COR-L47 (cell line): ENCODE measurements at regions not wholly inside any gene's neighbourhood (a gene's known extent, or its start where the extent isn't known, plus 50 kb on each side); places are given as distances from the start of the nearest gene placed in this dataset.
"Not testable (repeated sequence)": the region's sequence is repeated elsewhere in the genome, so short reads cannot be mapped to it uniquely, and the experiment has no call there.

Source experiments
- DNase-seq: peaks from one replicate; lab custom pipeline; 2025; lab: John Stamatoyannopoulos, UW

DNA sequence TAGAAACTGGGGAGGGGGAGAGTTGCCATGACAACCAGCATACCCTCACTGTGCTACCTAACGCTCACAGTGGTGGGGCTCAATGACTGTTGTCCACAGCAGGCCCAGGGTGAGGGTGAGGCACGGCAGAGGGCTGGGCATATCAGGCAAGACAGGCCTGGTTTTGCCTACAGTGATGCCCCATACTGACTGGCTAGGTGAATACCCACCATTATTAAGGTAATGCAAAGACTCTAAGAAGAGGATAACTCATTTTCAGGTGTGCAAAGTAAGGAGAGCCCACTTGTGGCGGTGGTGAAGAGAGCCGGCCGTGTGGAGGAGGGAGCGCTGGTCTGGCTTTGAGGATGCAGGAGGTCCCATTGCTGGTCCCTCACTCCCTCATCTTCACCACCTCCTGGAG, 422.3 kb downstream of the FUT8 start:
- no peak for DNase-seq

DNA sequence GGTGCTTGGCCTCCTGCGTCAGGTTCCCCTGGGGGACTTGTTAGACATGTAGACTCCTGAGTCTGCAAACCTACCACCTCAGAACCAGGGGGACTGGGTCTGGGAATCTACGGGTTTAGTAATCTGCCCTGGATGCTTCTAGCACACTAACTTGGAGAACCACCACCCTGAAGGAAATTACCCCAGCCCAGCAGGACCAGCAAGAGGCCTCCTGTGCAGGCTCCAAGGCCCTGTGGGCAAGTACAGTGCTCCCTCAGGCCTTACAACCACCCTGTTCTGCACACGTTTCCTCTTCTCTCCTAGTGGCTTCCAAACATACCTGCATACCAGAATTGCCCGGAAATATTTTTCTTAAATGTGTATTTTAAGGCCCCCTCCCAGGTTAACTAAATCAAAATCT, 423.0 kb downstream of the FUT8 start:
- no peak for DNase-seq

DNA sequence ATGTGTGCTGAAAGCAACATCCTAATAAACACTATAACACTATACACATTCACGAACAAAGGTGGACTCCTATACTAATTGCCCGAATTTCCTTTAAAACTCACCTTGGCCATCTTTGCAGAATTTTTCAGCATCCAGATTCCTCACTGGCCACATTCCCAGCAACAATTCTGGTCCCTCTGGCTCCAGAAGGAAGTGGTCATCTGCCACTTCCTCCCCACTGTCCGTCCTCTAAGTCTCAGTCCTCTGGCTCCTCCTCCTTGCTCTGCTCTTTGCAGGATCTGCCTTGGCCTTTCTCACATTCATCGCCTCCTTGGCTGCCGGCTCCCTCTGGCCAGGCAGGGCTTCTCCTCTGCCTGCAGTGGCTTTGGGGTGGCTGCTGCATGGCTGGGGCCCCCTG, 426.0 kb downstream of the FUT8 start:
- no peak for DNase-seq

DNA sequence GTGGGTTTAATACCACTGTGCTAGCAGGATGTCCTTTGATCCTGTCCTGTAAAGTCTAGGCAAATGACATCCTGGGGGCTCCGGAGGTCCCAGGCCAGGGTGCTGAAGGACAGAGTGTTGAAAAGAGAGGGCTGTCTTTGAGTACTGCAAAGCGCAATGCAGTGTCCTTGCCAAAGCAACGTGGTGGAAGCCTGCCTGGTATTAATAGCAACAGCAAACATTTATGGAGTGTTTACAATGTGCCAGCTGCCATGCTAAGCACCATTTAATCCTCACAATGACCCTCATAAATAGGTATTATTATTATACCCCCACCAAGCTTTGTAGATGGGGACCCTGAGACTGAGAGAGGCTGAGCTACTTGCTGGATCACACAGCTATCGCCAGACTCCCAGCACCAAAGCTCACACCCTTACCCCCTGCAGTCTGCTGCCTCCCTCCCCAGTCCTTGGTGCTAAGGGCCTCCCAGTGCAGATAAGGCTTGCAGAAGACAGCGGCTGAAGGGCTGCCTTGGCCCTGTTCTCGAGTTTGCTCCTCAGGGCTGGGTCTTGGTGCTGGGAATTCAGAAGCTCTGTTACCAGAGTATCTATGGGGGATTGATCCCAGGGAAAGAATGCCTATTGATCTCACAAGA, 427.7 kb downstream of the FUT8 start:
- peak; percentile 73 for DNase-seq

DNA sequence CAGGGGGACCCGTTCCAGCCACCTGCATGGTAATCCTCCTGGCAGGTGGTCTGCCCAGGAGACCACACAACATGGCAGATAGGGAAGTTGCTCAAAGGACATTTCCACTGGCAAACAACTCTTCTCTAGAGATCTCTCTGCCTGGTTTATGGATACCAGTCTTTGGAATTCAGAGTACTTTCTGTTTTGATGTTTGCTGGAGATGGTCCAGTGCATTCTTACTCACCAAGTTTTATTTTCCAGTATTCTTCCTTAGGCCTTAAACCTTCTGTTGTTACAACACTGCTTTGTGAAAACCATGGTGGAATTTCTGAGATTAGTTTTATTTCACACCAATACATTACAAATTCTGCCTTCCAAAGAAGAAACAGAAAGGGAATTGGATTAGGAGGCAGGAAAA, 428.3 kb downstream of the FUT8 start:
- DNase-seq: no peak

DNA sequence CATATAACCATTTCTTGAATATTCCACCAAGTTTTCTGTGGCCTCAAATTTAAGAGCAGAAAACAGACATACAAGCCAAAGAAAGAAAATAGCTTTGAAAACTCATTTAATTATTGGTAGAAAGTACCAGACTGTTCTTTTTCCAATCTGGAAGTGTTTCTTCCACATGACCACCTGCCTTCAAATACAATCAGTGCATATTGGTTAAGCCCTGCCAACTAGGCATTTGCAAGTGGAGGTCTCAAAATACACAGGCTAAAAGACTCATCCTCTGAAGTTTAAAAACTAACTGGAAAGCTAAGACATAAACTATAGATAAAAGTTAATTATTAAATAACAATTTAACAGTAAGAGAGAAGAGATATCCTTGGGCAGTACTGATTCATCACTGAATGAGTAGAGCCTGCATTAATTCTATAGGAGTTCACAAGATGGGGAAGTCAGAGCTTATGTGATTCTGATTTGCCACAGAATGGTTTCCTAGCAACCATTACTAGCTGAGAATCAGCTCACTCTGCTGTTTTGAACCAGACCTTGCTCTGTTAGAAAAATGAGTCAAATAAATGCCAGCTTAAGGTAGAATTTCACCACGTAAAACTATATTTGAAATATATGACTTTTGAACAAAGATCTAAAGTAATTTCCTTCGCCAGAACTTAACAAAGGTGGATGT, 433.8 kb downstream of the FUT8 start:
- DNase-seq: peak; percentile 48

DNA sequence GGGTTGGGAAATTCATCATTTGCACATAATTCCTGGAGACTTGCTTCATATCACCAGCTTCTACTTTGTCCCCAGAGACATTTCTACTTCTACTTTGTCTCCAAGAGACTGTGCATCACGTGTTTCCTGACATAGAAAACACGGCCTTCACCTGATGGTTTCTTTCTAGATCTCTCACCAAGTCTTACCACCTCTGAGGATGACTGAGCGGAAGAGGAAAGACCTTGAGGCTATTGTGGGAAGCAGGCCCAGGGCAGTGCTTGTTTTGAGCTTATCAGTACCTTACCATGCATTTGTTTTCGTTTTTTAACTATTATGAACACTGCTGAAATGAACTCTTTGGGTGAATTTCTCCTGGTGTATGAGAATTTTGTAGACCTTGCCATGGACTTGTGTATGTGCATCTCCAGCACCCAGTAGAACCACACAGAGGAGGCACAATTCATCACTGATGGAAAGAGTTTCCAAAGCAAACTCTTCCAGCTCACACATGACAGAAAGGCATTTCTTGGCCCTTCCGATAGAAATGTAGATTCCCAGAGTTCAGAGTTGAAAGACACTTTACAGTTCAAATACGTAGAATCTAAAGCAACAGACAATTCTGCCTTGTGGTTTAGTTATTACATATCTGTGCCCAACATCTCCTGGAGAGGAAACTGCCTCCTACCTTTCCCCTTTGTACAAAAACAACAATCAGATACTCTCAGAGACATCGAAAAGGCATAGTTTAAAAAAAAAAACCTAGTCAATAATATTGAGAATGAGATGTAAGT, 434.7 kb downstream of the FUT8 start:
- no peak for DNase-seq

DNA sequence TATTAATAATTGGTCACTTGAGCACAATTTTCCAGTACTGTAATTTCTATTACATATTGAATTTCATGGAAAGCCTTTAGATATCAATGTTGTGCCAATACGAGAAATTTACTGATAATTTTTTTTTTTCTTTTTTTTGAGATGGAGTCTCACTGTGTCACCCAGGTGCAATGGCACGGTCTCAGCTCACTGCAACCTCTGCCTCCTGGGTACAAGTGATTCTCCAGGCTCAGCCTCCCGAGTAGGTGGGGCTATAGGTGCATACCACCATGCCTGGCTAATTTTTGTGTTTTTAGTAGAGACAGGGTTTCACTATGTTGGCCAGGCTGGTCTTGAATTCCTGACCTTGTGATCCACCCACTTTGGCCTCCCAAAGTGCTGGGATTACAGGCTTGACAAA, 435.4 kb downstream of the FUT8 start:
- not testable (repeated sequence) for DNase-seq

DNA sequence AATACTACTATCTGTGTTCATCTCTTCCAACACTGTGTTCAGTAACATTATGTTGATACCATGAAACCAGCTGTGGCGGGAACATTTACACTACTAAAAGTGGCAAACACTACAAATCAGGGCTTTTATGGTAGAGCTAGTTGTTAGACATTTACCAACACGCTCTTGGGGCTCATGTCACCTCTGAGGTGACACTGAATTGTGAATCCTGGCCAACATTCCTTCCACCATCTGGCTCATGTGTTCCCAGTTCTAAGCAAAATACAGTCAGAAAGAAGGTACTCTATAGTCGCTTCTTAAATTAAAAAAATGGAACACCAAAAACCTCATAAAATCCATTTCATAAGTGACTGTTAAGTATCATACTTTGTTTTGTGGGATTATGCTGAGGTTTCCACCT, 436.6 kb downstream of the FUT8 start:
- DNase-seq: no peak

DNA sequence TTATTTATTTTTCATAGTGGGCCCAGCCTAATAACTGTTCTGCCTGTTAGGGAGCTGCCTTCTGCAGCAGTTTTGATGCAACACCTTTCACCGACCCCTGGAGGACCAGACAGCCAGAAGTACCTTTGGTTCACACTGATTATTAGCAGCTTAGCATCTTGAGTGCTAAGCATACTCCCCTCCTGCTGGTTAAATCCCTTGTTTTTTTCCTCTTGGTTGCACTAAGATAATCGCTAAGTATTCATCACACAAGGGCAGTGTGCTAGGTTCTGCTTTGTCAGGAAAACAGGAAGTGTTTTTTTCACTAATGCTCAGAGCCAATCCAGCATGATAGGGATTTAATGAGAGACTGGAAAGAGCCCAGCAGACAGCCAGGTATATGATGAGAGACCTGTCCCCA, 437.0 kb downstream of the FUT8 start:
- DNase-seq: peak; percentile 58

DNA sequence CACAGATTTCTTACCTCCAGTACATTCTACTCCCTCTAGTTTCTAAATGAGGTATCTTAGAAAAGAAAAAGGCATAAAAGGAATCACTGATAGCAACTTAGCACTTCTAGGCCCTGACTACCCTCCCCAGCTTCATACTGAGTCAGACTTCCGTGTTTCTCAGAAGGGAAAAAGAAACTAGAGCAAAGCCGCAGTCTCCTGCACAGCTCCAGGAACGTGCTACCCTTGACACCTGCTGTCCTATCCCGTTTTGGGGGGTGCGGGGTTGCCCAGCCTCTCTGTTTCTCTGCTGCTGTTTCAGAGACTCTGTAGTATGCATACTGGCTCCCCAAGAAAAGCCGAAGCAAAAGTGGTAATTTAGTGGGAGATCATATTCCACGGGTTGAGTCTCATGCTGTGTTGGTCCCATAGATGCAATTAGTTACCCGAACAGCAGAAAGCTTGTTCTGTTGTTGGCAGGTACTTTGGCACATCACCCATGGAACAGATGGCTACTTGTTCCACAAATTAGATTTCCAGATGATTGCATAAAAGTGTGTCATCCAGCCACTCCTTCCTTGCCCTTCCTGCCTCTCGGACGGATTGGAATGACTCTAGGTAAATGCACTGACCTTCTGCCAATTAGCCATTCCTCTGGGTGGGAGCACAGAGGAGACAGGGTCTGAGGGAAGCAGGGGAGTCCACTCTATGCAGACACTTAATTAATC, 438.1 kb downstream of the FUT8 start:
- peak; percentile 71 for DNase-seq

DNA sequence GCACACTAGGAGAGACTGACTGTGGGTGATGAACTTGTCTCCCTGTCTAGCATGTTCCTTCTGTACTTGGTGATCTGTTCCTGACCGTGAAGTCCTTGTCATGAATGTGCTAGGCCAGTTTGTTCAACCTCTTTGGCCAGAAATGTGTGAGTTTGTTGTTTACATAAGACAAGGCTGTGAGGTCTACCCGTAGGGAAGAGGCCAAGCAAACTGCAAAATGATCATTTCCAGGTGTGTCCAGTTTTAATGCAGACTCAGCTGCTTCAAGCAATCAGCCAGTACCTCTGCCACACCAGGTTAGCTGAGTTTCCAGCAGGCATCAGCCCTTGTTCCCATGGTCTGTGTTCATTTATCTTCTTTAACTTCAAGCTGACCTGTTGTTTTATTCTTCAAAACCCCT, 440.2 kb downstream of the FUT8 start:
- DNase-seq: no peak

DNA sequence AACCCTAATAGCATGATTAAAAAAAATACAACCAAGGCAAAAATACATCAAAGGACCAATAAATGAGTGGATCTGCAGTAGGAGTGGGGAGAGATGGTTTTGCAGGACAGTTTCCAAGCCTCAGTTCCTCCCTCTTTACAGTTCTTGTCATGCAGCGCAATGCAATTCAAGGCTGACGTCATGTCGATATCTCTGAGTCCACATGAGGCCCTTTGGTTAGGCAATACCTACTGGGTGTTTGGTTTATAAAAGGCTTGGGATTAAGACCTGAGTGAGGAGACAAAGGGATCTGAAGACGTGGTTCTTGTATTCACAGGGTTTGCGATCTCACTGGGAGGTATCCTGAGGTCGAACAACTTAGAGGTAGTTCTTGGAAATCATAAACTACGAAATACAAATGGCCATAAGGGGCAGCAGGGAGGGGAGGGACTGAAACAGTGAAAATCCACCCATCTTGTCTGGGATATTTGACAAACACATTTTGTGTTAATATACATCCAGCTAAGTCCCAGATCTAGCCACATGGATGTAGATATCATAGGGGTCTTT, 441.0 kb downstream of the FUT8 start:
- no peak for DNase-seq

DNA sequence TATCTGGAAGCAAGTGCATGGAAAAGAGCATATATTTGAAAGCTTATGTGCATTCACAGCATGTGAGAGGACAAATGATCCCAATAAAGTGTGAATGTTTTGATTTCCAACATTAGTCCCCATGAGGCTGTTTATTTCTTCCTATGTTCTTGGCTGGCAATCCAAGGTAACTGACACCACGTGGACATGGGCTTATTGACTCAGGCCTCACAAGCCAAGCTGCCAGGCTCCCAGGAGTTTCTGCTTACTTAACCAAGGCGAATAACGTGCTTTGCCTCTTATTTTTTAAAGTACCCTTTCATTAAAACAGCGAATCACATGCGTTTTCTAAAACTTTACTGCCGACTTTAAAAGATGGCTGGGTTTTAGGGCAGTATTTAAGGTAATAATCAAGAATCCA, 441.7 kb downstream of the FUT8 start:
- DNase-seq: peak; percentile 44

DNA sequence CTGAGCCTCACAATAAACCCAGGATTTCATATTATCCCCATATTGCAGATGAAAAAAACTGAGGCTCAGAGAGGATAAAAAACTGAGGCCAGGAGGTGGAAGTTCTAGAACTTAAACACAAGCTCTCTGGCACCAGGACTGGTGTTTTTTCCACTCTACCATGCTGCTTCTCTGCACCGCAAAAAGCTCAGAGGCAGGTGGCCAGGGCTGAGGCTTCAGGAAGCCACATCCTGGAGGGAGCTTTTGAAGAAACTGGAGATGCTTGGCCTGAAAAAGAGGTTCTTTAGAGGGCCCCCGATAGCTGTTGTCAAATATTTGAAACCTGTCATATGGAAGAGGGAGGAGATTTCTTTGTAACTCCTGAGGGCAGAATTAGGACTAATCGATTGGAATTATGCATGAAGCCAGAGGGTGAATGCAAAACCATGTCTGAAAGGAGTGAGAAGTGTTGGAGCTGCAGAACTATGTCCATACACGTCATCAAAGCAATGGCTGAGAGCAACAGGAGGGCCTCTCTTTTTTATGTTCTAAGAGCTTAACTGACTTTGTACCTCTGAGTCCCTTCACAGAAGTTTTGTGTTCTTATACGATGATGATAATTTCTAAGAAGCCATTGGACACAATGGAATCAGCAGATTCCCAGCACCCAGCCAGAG, 448.6 kb downstream of the FUT8 start:
- DNase-seq: no peak

DNA sequence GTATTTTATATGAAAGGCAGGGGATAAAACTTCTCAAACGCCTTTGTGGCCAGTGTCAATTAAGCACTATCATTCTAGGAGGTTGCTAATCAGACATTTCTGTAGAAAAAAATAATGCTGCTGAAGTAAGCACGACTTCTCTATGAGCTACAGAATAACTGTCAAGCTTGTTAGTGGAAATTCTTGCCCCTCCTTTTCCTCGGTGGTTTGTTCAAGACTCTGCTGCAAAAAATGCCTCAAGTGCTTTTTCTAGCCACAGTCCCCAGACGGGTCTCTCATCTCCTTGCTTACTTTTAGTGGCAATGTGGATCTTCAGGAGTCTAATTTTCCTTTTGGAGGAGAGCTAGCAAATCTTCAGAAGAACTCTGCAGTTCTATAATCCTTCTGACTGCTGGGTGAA, 452.0 kb downstream of the FUT8 start:
- DNase-seq: no peak

DNA sequence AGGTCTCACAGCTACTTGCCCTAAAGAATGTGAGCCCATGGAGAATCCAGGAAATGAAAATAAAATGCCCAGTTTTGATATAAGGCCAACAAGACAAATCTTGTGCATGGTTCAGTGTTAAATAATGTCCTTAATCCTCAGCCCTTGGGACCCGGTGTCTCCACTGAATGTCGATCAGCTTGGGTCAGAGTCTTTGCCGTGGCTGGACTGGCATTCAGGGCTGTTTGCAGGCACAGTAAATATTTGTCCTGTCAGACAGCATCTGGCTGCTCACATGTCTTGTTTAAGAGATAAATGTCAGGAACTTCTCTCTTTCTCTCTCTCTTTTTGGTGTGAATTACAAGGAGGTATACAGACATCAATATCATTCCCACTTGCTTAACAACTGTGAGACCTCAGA, 452.5 kb downstream of the FUT8 start:
- no peak for DNase-seq

DNA sequence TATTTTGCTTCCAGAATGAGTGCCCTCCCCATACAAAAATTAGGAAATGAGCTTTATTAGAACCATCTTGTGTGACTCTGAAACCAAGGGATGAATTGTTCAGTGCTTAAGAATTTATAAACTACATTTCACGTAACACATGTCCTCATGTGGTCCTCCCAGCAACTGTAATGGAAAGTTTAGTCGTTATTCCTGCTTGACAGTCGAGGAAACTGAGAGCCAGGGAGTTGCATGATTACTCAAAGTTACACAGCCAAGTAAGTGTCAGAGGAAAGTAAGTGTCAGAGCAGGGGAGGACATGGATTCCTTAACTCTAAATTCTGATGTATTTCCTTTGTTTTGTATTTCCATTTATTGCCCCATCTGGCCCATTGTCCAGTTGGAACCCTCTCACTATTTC, 453.9 kb downstream of the FUT8 start:
- no peak for DNase-seq

DNA sequence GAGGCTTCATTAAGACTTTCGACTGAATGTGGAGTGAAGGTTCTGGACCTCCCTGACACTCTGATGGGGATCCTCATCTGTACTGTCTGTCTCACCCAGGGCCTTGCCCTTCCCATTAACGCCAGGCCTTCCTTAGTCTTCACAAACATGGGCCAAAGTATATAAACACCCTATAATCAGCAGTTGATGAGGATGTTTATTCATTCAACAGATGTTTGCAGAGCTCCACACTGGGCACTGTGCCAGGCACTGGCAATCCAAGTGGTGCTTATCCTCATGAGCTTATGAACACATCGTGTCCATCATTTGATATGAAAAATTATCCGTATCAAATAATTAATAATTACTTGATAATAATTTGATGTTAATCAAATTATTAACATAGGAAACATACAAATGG, 454.4 kb downstream of the FUT8 start:
- DNase-seq: peak; percentile 94

DNA sequence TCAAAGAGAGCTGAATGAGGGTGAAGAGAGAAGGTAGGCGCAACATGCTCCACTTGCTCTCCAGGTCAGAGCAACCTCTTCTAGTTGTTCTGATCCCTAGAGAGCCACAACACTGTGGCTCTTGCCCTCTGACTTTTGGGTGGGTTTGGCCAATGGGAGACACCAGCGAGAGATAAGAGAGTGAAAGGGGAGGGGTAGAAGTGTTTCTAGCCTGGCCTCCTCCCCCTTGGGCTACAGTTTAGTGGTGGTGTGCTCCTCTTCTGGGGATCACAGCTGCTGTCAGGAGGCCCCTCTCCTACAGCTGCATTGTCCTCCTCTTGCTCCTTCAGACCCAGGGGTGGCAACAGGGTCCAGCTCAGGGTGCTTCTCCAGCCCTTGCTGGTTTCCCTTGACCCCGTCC, 454.8 kb downstream of the FUT8 start:
- DNase-seq: no peak

DNA sequence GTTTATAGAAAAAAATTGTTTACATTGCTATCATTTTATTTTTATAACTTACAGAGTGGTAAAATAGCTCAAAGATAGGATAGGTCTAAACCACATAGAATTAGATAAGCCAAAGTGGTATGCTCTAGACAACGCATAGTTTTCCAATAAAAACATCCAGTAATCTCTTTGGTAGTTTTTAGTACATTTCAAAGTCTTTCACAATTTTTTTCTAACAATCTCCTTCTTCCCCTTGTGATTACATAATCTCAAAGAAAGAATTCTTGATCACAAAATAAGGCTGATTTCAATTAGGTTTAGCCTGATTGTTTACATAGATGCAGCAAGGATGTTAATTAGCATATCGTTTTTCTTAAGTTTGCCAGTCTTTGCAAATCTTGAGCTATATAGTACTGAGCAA, 460.0 kb downstream of the FUT8 start:
- DNase-seq: no peak

DNA sequence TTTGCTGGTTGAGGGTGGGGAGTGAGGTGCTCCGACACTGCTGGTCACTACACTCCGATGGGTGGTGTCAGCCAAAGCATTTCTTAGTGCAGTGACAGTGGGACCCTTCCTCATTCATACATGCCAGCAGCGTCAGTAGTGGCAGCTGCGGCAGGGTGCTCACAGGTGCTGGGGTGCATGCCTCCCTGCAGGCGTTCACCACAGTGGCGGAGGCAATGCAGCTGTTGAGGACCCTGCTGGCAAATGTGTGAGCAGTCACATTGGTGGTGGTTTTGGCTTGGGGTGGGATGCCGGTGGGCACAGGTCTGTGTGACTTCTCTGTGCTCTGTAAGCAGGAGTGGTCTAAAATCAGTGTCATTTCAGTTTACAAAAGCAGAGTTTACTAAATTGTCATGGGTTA, 464.6 kb downstream of the FUT8 start:
- no peak for DNase-seq
